NCI-H2029 (cell line): ENCODE measurements at regions not wholly inside any gene's neighbourhood (a gene's known extent, or its start where the extent isn't known, plus 50 kb on each side); places are given as distances from the start of the nearest gene placed in this dataset.

Experiments used
- DNase-seq: peaks from one replicate; lab custom pipeline; 2025; lab: John Stamatoyannopoulos, UW

- DNase-seq = no peak
These were observed 1485.9 kb downstream of the PLA2G4A start for GRCh38 chr1:188314557-188315137.

GRCh38 chr1:188317894-188318293 is 1489.1 kb downstream of the PLA2G4A start:
- DNase-seq = no peak

- DNase-seq = no peak
These were observed 1496.5 kb downstream of the PLA2G4A start for GRCh38 chr1:188325211-188325610.

GRCh38 chr1:188343914-188344313 is 1515.2 kb downstream of the PLA2G4A start:
- DNase-seq = no peak

- DNase-seq = no peak
These were observed 1521.4 kb downstream of the PLA2G4A start for GRCh38 chr1:188350104-188350503.

- no peak for DNase-seq
These were observed 1526.3 kb downstream of the PLA2G4A start for GRCh38 chr1:188355082-188355481.

GRCh38 chr1:188355847-188356246 is 1527.1 kb downstream of the PLA2G4A start:
- no peak for DNase-seq

- DNase-seq = no peak
These were observed 1530.6 kb downstream of the PLA2G4A start for GRCh38 chr1:188359315-188359714.

GRCh38 chr1:188363943-188364342 is 1535.2 kb downstream of the PLA2G4A start:
- DNase-seq = no peak

GRCh38 chr1:188364927-188365449 is 1536.2 kb downstream of the PLA2G4A start:
- no peak for DNase-seq

- DNase-seq = no peak
These were observed 1537.1 kb downstream of the PLA2G4A start for GRCh38 chr1:188365874-188366273.

- no peak for DNase-seq
These were observed 1538.9 kb downstream of the PLA2G4A start for GRCh38 chr1:188367661-188368060.

- DNase-seq = no peak
These were observed 1542.6 kb downstream of the PLA2G4A start for GRCh38 chr1:188371295-188371806.

GRCh38 chr1:188372821-188373220 is 1544.1 kb downstream of the PLA2G4A start:
- DNase-seq = no peak

- no peak for DNase-seq
These were observed 1554.1 kb downstream of the PLA2G4A start for GRCh38 chr1:188382851-188383250.

- DNase-seq = no peak
These were observed 1557.4 kb downstream of the PLA2G4A start for GRCh38 chr1:188386161-188386560.

- DNase-seq = no peak
These were observed 1557.9 kb downstream of the PLA2G4A start for GRCh38 chr1:188386666-188387065.

GRCh38 chr1:188394677-188395076 is 1565.9 kb downstream of the PLA2G4A start:
- DNase-seq = no peak

- DNase-seq = no peak
These were observed 1568.8 kb downstream of the PLA2G4A start for GRCh38 chr1:188397521-188397920.

- DNase-seq = no peak
These were observed 1574.2 kb downstream of the PLA2G4A start for GRCh38 chr1:188402986-188403385.

GRCh38 chr1:188406636-188407035 is 1577.9 kb downstream of the PLA2G4A start:
- no peak for DNase-seq

- DNase-seq = no peak
These were observed 1591.4 kb downstream of the PLA2G4A start for GRCh38 chr1:188420177-188420576.

GRCh38 chr1:188423073-188423472 is 1594.3 kb downstream of the PLA2G4A start:
- no peak for DNase-seq

GRCh38 chr1:188424176-188424575 is 1595.4 kb downstream of the PLA2G4A start:
- no peak for DNase-seq
